ENCODE measurements at regions not wholly inside any gene's neighbourhood (a gene's known extent, or its start where the extent isn't known, plus 50 kb on each side); places are given as distances from the start of the nearest gene placed in this dataset.

GRCh38 chr18:76567835-76568445 is 72.9 kb upstream of the ZNF516 start:
- DNase-seq (ENCODE audit: low read depth) = no peak
- TF ChIP-seq CTCF (IDR thresholded peaks at IDR 0.05; ENCODE audit: low read depth, low read length, missing control alignments) = no peak

GRCh38 chr18:76566987-76567386 is 71.9 kb upstream of the ZNF516 start:
- H3K4me3 ChIP-seq (ENCODE audit: low read depth, low read length) = no peak overlapping the region
- TF ChIP-seq CTCF (IDR thresholded peaks at IDR 0.05; ENCODE audit: low read depth, low read length, missing control alignments) = no peak
- DNase-seq (ENCODE audit: low read depth) = no peak

More at GRCh38 chr18:76567835-76568445, 72.9 kb upstream of the ZNF516 start:
- H3K4me3 ChIP-seq (ENCODE audit: low read depth, low read length) = no peak overlapping the region

- H3K4me3 ChIP-seq (ENCODE audit: low read depth, low read length) = no peak overlapping the region
- no peak for DNase-seq (ENCODE audit: low read depth)
Observed at GRCh38 chr18:76565238-76566173, 70.5 kb upstream of the ZNF516 start.

GRCh38 chr18:76564655-76565237 is 69.7 kb upstream of the ZNF516 start:
- TF ChIP-seq CTCF (IDR thresholded peaks at IDR 0.05; ENCODE audit: low read depth, low read length, missing control alignments) = no peak
- H3K4me3 ChIP-seq (ENCODE audit: low read depth, low read length) = no peak overlapping the region
- DNase-seq (ENCODE audit: low read depth) = no peak

More at GRCh38 chr18:76565238-76566173, 70.5 kb upstream of the ZNF516 start:
- no peak for TF ChIP-seq CTCF (IDR thresholded peaks at IDR 0.05; ENCODE audit: low read depth, low read length, missing control alignments)

GRCh38 chr18:76564117-76564516 is 69.1 kb upstream of the ZNF516 start:
- DNase-seq (ENCODE audit: low read depth) = no peak
- TF ChIP-seq CTCF (IDR thresholded peaks at IDR 0.05; ENCODE audit: low read depth, low read length, missing control alignments) = no peak
- no peak overlapping the region for H3K4me3 ChIP-seq (ENCODE audit: low read depth, low read length)

GRCh38 chr18:76562286-76563122 is 67.5 kb upstream of the ZNF516 start:
- H3K4me3 ChIP-seq (ENCODE audit: low read depth, low read length) = no peak overlapping the region
- TF ChIP-seq CTCF (IDR thresholded peaks at IDR 0.05; ENCODE audit: low read depth, low read length, missing control alignments) = no peak
- DNase-seq (ENCODE audit: low read depth) = no peak
